K562 (cell line): ENCODE measurements at regions not wholly inside any gene's neighbourhood (a gene's known extent, or its start where the extent isn't known, plus 50 kb on each side); places are given as distances from the start of the nearest gene placed in this dataset.

ENCODE experiments used
- ATAC-seq: fragments of 200-7000 bp; cut with Tn5 transposase; 3 replicates; pipeline ENCODE4 v1.9.1; 2020; ENCODE audit warnings: moderate library complexity
- BruUV-seq: library from RNA; stranded (reverse); fragments of 400-500 nt; replicated peaks from 2 replicates; lab custom pipeline; 2021; lab: Mats Ljungman, UMichigan
- CTCF ChIA-PET: fragments of 300-600 bp; formaldehyde crosslinking; extraction: SDS; loops from one replicate; lab custom pipeline; 2021; ENCODE audit warnings: low intra/inter-chr PET ratio; lab: Yijun Ruan, JAX
- POLR2A ChIA-PET: fragments of 300-600, 350-650 bp; sonication (Branson Sonifier 250); formaldehyde crosslinking; extraction: SDS; loops from one replicate; lab custom pipeline; 2021; ENCODE audit warnings: antibody characterized with exemption, inconsistent platforms; lab: Yijun Ruan, JAX
- DNase-seq, 4 experiments: peaks; one replicate each; pipeline versions ENCODE4 v3.0.0 to v3.0.0-alpha.2; 2011 to 2018; ENCODE audit warnings: low spot score in 3 of 4, mixed read lengths in 3 of 4; ENCODE audit errors: extremely low read depth in 1 of 4
- FAIRE-seq: peaks from 2 replicates; lab custom pipeline; 2011; peaks lifted over from hg19 to GRCh38; lab: Jason Lieb, UNC
- H2AFZ ChIP-seq: 2 replicates; pipeline ENCODE4 v1.6.0; 2011; ENCODE audit warnings: low read depth, low read length, control low read depth, inconsistent platforms
- H3K27ac ChIP-seq: fragments of 200-600 bp; 3 replicates; pipeline ENCODE4 v1.8.0; 2011; ENCODE audit warnings: low read depth, mild to moderate bottlenecking, control low read depth, inconsistent platforms, low read length, moderate library complexity, mixed read lengths; ENCODE audit errors: extremely low read depth
- H3K27me3 ChIP-seq, 2 experiments: fragments of 300-600 bp in 1 of 2; 2 replicates in 1 of 2; 3 replicates in 1 of 2; pipeline versions ENCODE4 v1.6.0 to v1.8.0; 2011; ENCODE audit warnings: inconsistent platforms in 2 of 2, low read length in 2 of 2, mild to moderate bottlenecking in 1 of 2, mixed read lengths in 1 of 2, moderate library complexity in 1 of 2; ENCODE audit not compliant: control insufficient read depth in 2 of 2, insufficient read depth in 2 of 2
- H3K36me3 ChIP-seq: fragments of 300-600 bp; 3 replicates; pipeline ENCODE4 v1.8.0; 2011; ENCODE audit warnings: mild to moderate bottlenecking, low read length, inconsistent platforms; ENCODE audit not compliant: control insufficient read depth, insufficient read depth
- H3K4me1 ChIP-seq, 2 experiments: fragments of 200-600 bp in 1 of 2; replicated peaks in 1 of 2; 2 replicates in 1 of 2; 3 replicates in 1 of 2; pipeline versions ENCODE4 v1.5.1 to v1.8.0; 2011; ENCODE audit warnings: inconsistent platforms in 2 of 2, low read length in 2 of 2, mild to moderate bottlenecking in 1 of 2, mixed read lengths in 1 of 2, moderate library complexity in 1 of 2; ENCODE audit not compliant: control insufficient read depth in 2 of 2, insufficient read depth in 2 of 2
- H3K4me2 ChIP-seq: 2 replicates; pipeline ENCODE4 v1.6.1; 2011; ENCODE audit warnings: low read length, control low read depth, inconsistent platforms, mixed read lengths; ENCODE audit not compliant: insufficient read depth
- H3K4me3 ChIP-seq: fragments of 200-600 bp; sonication (generic), shearing (Covaris generic); 2 replicates; pipeline ENCODE4 v1.5.1; 2016; ENCODE audit warnings: control low read depth, inconsistent platforms
- H3K79me2 ChIP-seq: fragments of 200-600 bp; 3 replicates; pipeline ENCODE4 v1.8.0; 2011; ENCODE audit warnings: low read length, inconsistent platforms; ENCODE audit not compliant: control insufficient read depth, insufficient read depth
- H3K9ac ChIP-seq, 2 experiments: 2 replicates each; pipeline versions ENCODE4 v1.6.0 to v1.6.1; 2011; ENCODE audit warnings: low read depth in 2 of 2, low read length in 2 of 2, control low read depth in 1 of 2, inconsistent platforms in 1 of 2, mild to moderate bottlenecking in 1 of 2, mixed read lengths in 1 of 2; ENCODE audit not compliant: insufficient read depth in 1 of 2
- H3K9me1 ChIP-seq: one replicate; pipeline ENCODE4 v1.6.0; 2011; ENCODE audit warnings: inconsistent platforms, mild to moderate bottlenecking, low read length, moderate library complexity; ENCODE audit not compliant: control insufficient read depth, insufficient read depth
- H3K9me3 ChIP-seq: replicated peaks from 2 replicates; pipeline ENCODE4 v1.5.1; 2011; ENCODE audit warnings: low read depth, low read length, inconsistent platforms; ENCODE audit not compliant: control insufficient read depth, insufficient read depth
- H4K20me1 ChIP-seq: replicated peaks from 2 replicates; pipeline ENCODE4 v1.6.1; 2011; ENCODE audit warnings: low read length, inconsistent platforms, mixed read lengths; ENCODE audit not compliant: control insufficient read depth, insufficient read depth
- CEBPG ChIP-seq, 3 experiments: fragments of 200-800 bp in 1 of 3; sonication (Bioruptor generic) in 1 of 3; sonication (generic) in 1 of 3; formaldehyde crosslinking in 1 of 3; IDR thresholded peaks in 2 of 3; conservative IDR thresholded peaks in 1 of 3; 2 replicates each; pipeline versions ENCODE4 v1.6.1 to v1.8.0; 2016 to 2022; ENCODE audit warnings: missing compliant biosample characterization in 2 of 3, missing genetic modification characterization in 2 of 3, mild to moderate bottlenecking in 1 of 3, missing genetic modification reagents in 1 of 3
- DEAF1 ChIP-seq: fragments of 450-650 bp; formaldehyde crosslinking; IDR thresholded peaks from 2 replicates; pipeline ENCODE4 v1.4.0; 2020; ENCODE audit warnings: mild to moderate bottlenecking, moderate library complexity
- FOXK2 ChIP-seq, 2 experiments: fragments of 450-650 bp; IDR thresholded peaks in 1 of 2; conservative IDR thresholded peaks in 1 of 2; 2 replicates each; pipeline ENCODE4 v1.6.1; 2016; ENCODE audit warnings: low read depth in 2 of 2, mild to moderate bottlenecking in 1 of 2
- GABPA ChIP-seq: fragments of 200-800 bp; sonication (Bioruptor generic); conservative IDR thresholded peaks from 2 replicates; pipeline ENCODE4 v1.6.1; 2016; ENCODE audit warnings: low read depth, missing genetic modification characterization, missing compliant biosample characterization
- HNRNPL ChIP-seq: fragments of 200-400 bp; formaldehyde crosslinking; IDR thresholded peaks from 2 replicates; pipeline ENCODE4 v1.6.1; 2017; ENCODE audit warnings: low read depth, mild to moderate bottlenecking, low read length
- ID3 ChIP-seq, 2 experiments: fragments of 250-450 bp in 1 of 2; fragments of 450-650 bp in 1 of 2; sonication (Bioruptor Pico) in 1 of 2; IDR thresholded peaks; 2 replicates each; pipeline versions ENCODE4 v1.6.1 to v1.8.0; 2016 to 2021; ENCODE audit warnings: mild to moderate bottlenecking in 2 of 2, moderate library complexity in 2 of 2, missing compliant biosample characterization in 1 of 2, missing genetic modification characterization in 1 of 2
- NRF1 ChIP-seq, 2 experiments: fragments of 450-650 bp; IDR thresholded peaks in 1 of 2; conservative IDR thresholded peaks in 1 of 2; 2 replicates each; pipeline ENCODE4 v1.6.1; 2014; ENCODE audit warnings: mild to moderate bottlenecking in 2 of 2
- ZNF280A ChIP-seq: fragments of 450-650 bp; IDR thresholded peaks from 2 replicates; pipeline ENCODE4 v1.6.1; 2018; ENCODE audit warnings: mild to moderate bottlenecking, low read depth; ENCODE audit not compliant: partially characterized antibody
- ZNF398 ChIP-seq: fragments of 250-450 bp; sonication (Bioruptor Pico); IDR thresholded peaks from 2 replicates; pipeline ENCODE4 v1.8.0; 2021; ENCODE audit warnings: moderate library complexity, mild to moderate bottlenecking, inconsistent platforms
- WGBS: fragments of 100-300 bp; shearing (Covaris generic); methylation state at CpG from one replicate; pipeline ENCODE4 v1.1.6; 2016; ENCODE audit warnings: low coverage, mixed read lengths; ENCODE audit not compliant: insufficient coverage; ENCODE audit errors: missing lambda C conversion rate; 5-methylcytosine and 5-hydroxymethylcytosine counted together
- in situ Hi-C: fragments of 300-500 bp; cut with MboI; formaldehyde crosslinking; loops from 4 replicates; pipeline ENCODE4 v1.15.0; 2018; ENCODE audit warnings: inconsistent platforms, mixed read lengths
- intact Hi-C: fragments of 100-400 bp; cut with micrococcal nuclease; formaldehyde crosslinking; loops from 2 replicates; pipeline ENCODE4 v1.14.2; 2022

GRCh38 chr5:158499075-158499891 lies 600.4 kb downstream of the EBF1 start:
- intact Hi-C loops (no loop called here), in situ Hi-C loops (no loop called here)

More at GRCh38 chr5:158499075-158499891, 600.4 kb downstream of the EBF1 start:
- H3K4me1 ChIP-seq: no peaks in the 10 kb centered on the region
- no peaks in the 10 kb centered on the region for H4K20me1 ChIP-seq
- BruUV-seq: no TSS peak
- no peak overlapping the region for H3K4me3 ChIP-seq
- FAIRE-seq (no peak), ATAC-seq (no peak), DNase-seq (no peak)
- ChIA-PET POLR2A (no interaction called here), CTCF (no interaction called here)
- H3K79me2 ChIP-seq: no peaks in the 10 kb centered on the region
- 2% methylated on average over 10 of the region's 10 CpGs for WGBS
- H3K27ac ChIP-seq: no peak overlapping the region
- H3K36me3 ChIP-seq: no peaks in the 10 kb centered on the region
- no peak overlapping the region for H2AFZ ChIP-seq
- no peaks in the 10 kb centered on the region for H3K9me3 ChIP-seq
- H3K27me3 ChIP-seq: no peaks in the 10 kb centered on the region
- no peak overlapping the region for H3K4me2 ChIP-seq
- H3K9me1 ChIP-seq: no peaks in the 10 kb centered on the region
- TF ChIP-seq FOXK2 (conservative IDR thresholded peaks at IDR 0.05 in 1 of 2, IDR thresholded peaks at IDR 0.05 in 1 of 2; ENCODE audit: low read depth in 2 of 2) (no peak), ZNF398 (CRISPR knock-in tag) (no peak), HNRNPL (no peak), ZNF280A (no peak), NRF1 (conservative IDR thresholded peaks at IDR 0.05 in 1 of 2, IDR thresholded peaks at IDR 0.05 in 1 of 2) (no peak), CEBPG (CRISPR knock-in tag; IDR thresholded peaks at IDR 0.05) (no peak), CEBPG (tag; conservative IDR thresholded peaks at IDR 0.05 in 1 of 2, IDR thresholded peaks at IDR 0.05 in 1 of 2) (no peak), GABPA (tag) (no peak), ID3 (CRISPR knock-in tag; IDR thresholded peaks at IDR 0.05) (no peak), ID3 (tag; IDR thresholded peaks at IDR 0.05) (no peak), DEAF1 (CRISPR knock-in tag) (no peak)
- H3K9ac ChIP-seq: no peak overlapping the region
